Frontal cortex (tissue), 3 donors: ENCODE measurements at regions not wholly inside any gene's neighbourhood (a gene's known extent, or its start where the extent isn't known, plus 50 kb on each side); places are given as distances from the start of the nearest gene placed in this dataset.
A peak's percentile ranks its signal among the peaks of the same experiment; 100 is the strongest.

ENCODE experiments used
- DNase-seq, 2 donors: peaks; one replicate each; pipeline ENCODE4 v3.0.0; 2012; ENCODE audit warnings: low spot score in 2 of 2
- FAIRE-seq: peaks from 2 replicates; lab custom pipeline; 2012; peaks lifted over from hg19 to GRCh38; lab: Jason Lieb, UNC
- donor health status: control.
- donor health status: control.
- donor health status: control.

GRCh38 chr6:156725712-156726111, 51.5 kb upstream of the ARID1B start:
- DNase-seq (no peak), FAIRE-seq (no peak)

DNA sequence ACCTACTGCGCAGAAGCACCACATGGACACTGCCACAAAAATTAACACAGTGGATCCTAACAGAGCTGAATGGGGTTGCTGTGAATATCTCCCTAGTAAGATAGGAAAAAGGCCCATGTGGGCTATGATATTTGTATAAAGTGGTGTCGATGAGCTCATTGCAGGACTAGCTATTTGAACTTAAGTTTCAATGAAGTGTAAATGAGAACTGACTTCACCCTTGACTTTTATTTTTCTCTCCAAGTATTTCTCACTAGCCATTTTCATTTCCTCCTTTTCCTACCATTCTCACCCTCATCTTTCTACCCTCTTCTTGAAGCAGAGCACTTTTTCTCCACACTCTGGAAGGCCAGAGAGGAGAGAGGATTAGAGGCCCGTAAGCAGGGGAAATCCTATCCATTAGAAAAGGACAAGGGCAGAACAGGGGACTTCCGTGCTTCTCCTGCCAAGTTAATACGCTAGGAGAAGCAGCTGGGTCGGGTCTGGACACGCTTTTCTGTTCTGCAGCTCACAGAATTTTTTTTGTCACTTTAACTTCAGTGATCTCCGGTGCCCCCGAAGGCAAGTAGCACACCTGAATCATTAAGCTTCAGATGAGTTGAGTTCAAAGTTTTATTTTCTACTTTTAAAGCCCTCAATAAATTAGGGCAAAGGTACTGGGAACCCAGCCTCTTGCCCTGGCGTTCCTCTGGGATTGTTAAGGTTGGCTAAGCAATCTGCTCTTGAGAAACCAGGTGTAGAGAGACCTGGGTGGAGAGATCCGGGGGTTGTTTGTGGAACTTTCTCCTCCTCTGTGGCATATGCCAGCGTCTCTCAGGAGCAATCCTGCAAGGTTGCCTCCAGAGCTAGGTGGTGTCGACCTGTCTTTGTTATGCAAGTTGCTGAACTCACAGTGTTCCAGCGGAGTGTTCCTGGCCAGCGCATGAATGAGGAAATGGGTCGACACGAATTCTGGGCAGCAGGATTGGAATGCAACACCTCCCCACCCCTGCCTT, 56.2 kb upstream of the ARID1B start:
- no peak for DNase-seq
- no peak for FAIRE-seq

GRCh38 chr6:156719720-156720563, 57.2 kb upstream of the ARID1B start:
- FAIRE-seq (no peak), DNase-seq (peak; percentile 41 to 56)

GRCh38 chr6:156719395-156719719, 57.8 kb upstream of the ARID1B start:
- no peak for FAIRE-seq
- DNase-seq, result no peak

DNA sequence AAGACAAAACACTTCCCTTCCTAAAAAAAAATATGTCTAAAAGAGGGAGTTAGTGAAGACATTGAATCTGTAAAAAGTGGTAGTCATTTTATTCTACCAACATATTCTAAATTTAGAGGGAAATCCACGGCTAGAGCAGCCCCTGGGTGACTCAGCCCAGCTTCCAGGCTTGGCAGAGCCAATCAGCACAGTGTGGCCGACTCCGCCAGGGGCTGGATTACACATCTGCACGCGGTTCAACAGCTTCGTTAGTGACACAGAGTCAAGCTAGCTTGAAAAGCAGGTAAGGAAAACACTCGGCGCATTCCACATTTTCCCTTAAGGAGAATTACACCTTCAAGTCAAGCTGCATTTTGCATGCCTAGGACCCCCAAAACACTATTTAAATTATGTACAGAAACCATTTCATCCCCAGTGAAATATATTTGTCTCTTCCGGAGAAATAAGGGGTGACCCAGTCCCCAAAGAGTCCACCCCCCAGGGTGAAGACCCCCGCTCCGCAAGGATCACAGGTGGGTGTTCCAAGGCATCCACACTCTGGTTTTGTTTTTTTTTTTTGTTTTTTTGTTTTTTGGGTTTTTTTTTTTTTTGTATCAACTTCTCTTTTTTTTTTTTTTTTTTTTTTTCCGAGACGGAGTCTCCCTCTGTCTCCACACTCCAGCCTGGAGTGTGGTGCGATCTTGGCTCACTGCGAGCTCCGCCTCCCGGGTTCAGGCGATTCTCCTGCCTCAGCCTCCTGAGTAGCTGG, 58.4 kb upstream of the ARID1B start:
- FAIRE-seq (no peak), DNase-seq (peak in 1 of 2 donors; percentile 32)

DNA sequence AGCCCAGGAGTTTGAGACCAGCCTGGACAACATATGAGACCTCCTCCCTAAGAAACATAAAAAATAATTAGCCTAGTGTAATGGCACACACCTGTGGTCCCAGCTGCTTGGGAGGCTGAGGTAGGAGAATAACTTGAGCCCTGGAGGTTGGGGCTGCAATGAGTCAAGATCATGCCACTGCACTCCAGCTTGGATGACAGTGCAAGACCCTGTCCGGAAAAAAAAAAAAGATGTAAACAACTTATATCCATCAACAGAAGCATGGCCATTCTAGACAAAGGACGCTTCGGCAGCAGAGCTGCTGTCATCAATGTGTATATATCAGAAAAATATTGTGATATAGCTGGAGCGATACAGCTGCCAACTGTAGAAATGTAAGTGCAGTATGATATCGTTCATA, 59.6 kb upstream of the ARID1B start:
- no peak for DNase-seq
- FAIRE-seq, result no peak

- FAIRE-seq, result no peak
- no peak for DNase-seq
Measured at GRCh38 chr6:156715839-156716238, 61.3 kb upstream of the ARID1B start.

- DNase-seq (no peak), FAIRE-seq (no peak)
Measured at GRCh38 chr6:156713548-156713947, 63.6 kb upstream of the ARID1B start.

GRCh38 chr6:156710479-156710878, 66.7 kb upstream of the ARID1B start:
- FAIRE-seq (no peak), DNase-seq (no peak)

DNA sequence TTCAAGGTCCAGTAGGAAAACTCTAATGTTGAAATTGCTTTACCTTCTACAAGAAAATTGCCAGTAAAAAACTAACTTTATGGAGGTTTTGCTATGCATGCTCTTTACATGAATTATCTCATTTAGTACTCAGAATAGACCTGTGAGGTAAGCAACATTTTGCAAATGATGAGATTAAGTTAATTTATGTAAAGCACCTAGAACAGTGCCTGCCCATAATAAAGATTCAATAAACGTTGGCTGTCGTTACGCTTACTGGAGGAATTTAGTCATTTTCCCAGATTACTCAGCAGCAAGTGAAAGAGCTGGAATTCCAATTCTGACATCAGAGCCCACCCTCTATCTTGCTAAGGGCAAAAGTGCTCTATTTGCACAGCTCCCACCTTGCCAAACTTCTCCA, 69.4 kb upstream of the ARID1B start:
- no peak for FAIRE-seq
- no peak for DNase-seq

DNA sequence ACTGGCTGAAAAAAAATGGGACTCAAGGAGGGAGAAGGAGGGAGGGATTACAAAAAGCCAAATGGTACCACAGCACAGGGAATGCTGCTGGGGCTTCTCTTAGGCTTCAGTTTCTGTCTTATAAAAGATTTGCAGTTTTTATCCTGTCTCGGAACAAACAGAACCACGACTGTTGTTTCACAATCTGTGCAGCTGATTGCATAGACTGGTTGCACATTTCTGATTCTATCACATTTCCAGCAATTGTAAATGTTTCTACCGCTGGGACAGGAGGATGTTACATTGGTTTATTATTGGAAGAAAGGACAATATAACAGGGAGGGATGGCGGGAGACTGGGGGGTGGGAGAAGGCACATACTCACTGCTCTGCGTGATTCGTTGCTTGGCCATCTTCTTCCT, 73.5 kb upstream of the ARID1B start:
- FAIRE-seq (no peak), DNase-seq (no peak)

GRCh38 chr6:156701966-156702365, 75.2 kb upstream of the ARID1B start:
- DNase-seq (no peak), FAIRE-seq (no peak)

DNA sequence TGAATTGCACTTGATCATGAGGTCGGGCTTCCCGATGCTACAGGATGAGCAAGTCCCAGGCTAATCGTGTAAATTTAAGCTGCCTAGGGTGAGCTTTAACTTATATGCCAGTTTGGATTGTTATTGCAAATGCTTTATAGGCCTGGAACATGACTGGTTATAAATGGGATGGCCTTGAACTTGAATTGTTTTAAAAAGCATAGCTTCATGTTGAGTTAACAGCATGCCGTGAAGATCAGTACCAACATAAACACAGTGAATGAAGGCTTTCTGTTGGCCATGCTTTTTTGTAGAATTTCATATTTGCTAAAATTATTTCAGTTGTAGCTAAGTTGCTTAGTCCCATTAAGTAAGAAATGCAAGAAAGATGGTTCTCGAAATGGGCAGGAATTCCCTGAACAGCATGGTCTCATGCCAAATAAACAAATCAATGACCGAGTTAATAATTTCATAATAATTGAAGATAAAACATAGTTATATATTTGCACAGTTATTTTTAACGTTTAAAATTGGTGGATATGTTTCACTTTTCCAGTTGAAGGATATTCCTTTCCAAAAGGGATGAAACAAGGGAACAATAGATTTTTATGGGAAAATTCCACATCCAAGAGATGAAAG, 76.6 kb upstream of the ARID1B start:
- no peak for DNase-seq
- no peak for FAIRE-seq

DNA sequence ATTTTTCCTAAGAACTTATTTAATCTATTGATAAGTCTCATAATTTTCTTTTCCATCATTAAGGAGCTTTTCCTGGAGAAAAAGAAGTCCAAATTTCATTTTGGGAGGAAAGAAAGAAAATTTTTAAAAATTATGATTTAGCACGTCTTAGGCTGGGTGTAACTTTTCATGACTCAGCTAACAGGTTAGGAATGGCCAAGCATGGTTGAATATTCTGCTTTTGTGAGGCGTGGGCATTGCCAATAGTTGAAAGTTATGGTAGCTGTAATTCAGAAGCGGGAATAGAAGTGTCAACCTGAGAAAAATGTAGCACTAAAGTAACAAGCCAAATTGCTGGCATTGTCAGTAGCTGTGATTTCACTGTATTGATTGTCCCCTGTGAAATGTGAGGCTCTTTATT, 77.2 kb upstream of the ARID1B start:
- no peak for DNase-seq
- FAIRE-seq, result no peak

- FAIRE-seq, result no peak
- DNase-seq, result no peak
Measured at GRCh38 chr6:156699017-156699421, 78.2 kb upstream of the ARID1B start.

- FAIRE-seq (no peak), DNase-seq (no peak)
Measured at GRCh38 chr6:156698239-156699016, 78.8 kb upstream of the ARID1B start.

GRCh38 chr6:156697225-156697830, 79.8 kb upstream of the ARID1B start:
- FAIRE-seq, result no peak
- DNase-seq, result no peak

GRCh38 chr6:156695742-156696141, 81.4 kb upstream of the ARID1B start:
- FAIRE-seq, result no peak
- no peak for DNase-seq

- DNase-seq, result no peak
- FAIRE-seq, result no peak
Measured at GRCh38 chr6:156694679-156695078, 82.5 kb upstream of the ARID1B start.
